HG02981 (cell line): ENCODE measurements at regions not wholly inside any gene's neighbourhood (a gene's known extent, or its start where the extent isn't known, plus 50 kb on each side); places are given as distances from the start of the nearest gene placed in this dataset.
A peak's percentile ranks its signal among the peaks of the same experiment; 100 is the strongest.
"Not testable (repeated sequence)": the region's sequence is repeated elsewhere in the genome, so short reads cannot be mapped to it uniquely, and the experiment has no call there.

Experiments
- ATAC-seq: cut with Tn5 transposase; IDR thresholded peaks from one replicate; pipeline ENCODE4 v1.9.1; 2021; ENCODE audit warnings: mild to moderate bottlenecking, moderate library complexity; ENCODE audit not compliant: unreplicated experiment

DNA sequence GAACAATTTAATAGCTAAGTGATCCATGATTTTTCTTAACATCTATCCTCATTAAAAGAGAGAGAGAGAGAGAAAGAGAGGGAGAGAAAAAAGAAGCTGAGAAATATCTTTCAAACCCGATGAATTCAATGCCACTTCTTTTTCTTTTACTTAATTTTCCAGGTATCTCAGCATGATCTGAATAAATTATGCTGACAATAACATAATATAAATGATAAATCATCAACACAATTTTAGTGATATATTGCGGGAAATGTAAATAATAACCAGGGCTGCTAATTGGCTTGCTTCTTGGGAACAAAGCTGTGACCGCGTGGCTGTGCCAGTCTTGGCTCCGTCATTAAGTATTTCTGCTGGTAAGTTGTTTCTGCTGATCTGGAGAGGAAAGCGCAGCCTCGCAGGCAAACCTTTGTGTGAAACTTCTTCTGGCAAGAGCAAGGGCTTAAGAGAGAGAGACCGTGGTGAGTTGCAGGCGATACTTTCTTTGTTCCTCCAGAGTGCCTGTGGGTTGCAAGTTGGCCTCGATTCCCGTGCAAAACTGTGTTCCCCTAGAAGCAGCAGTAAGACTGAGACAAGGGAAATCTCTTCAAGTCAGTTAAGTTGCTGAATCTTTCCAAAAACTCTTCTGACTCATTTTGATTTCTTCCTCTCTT, 489.1 kb upstream of the TSHZ3 start:
- ATAC-seq: no peak

DNA sequence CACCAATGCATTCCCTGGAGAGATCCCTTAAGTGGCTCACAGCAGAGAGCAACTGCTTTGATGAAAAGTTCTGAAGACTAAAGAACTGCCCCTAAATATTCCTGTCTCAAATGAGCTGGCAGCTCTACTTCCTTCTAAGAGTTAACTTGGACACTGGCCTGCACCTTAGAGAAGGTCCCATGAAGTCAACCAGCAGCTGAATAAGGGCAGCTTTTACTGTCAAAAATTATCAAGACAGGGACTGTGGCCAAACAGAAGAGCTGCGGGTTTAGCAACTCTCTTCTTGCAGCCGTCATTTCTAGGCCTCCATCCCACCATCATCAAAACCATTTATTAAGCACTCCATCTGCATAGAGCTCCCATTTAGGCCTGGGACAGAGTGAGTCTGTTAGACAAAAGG, 491.1 kb upstream of the TSHZ3 start:
- no peak for ATAC-seq

DNA sequence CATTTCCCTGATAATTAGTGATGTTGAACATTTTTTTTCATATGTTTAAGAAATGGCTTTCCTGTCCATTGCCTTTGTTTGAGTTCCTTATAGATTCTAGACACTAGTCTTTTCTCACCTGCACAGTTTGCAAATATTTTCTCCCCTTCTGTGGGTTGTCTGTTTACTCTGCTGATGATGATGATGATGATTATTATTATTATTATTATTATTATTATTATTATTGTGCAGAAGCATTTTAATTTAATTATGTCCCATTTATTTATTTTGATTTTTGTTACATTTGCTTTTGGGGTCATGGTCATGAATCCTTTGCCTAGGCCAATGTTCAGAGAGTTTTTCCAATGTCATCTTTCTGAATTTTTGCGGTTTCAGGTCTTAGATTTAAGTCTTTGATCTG, 492.5 kb upstream of the TSHZ3 start:
- no peak for ATAC-seq

DNA sequence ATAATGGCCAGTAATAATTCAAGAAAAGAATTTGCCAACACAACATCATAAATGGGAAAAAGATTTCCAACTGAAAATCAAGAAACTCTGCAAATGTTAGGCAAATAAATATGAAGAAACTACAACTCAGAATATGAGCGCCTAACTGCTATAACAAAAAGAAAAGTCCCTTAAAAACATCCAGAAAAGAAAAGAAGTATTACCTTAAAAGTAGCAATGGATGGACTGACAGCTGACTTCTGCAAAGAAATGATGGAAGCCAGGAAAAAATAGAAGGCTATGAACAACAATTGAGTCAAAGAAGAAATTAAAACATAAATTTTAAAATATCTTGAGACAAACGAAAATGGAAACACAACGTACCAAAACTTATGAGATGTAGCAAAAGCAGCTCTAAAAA, 482.3 kb upstream of the ZNF507 start:
- no peak for ATAC-seq

DNA sequence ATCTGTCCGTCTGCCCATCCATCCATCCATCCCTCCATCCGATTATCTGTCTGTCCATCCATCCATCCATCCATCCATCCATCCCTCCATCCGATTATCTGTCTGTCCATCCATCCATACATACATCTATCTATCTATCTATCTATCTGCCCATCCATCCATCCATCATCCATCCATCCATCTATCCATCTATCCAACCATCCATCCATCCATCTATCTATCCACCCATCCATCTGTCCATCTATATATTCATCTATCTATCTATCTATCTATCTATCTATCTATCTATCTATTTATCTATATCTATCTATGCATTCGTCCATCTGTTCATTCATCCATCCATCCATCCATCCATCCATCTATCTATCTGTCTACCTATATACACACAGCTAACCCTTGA, 471.1 kb upstream of the ZNF507 start:
- no peak for ATAC-seq

DNA sequence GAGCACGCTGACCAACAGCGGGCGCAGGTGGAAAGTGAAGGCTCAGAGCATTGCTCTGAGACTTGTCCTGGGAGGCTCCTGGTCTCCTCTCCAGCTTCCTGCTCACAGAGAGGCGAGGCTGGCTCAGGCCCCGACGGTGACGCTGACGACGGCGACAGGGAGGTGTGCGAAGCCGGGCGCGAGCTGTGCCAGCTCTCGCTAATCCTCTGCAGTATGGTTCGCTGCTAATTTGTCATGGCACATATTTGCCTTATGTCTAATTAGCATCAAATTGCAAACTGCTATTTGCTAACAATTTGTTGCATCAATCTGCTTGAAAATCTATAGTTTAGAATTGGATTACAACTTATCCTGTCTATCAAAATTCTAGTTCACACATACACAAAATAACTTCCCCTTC, 469.8 kb upstream of the ZNF507 start:
- no peak for ATAC-seq

DNA sequence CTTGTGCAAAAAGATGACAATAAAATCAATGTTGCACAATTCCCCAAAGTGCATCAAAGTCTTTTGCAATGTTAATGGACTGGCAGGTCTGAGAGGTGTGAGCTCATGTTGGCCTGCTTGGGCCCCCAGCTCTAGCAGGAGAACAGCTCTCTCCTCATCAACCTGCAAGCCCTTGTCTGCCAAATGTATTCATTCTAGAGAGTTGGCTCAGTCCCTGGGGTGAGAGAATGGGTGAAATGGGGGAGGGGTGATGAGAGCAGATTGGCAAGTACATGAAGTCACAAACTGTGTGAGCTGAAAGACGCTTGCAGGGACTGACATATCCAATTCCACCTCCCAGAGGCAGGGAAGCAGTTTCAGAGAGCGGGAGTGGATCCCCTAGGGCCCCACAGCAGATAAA, 465.1 kb upstream of the ZNF507 start:
- ATAC-seq: no peak

DNA sequence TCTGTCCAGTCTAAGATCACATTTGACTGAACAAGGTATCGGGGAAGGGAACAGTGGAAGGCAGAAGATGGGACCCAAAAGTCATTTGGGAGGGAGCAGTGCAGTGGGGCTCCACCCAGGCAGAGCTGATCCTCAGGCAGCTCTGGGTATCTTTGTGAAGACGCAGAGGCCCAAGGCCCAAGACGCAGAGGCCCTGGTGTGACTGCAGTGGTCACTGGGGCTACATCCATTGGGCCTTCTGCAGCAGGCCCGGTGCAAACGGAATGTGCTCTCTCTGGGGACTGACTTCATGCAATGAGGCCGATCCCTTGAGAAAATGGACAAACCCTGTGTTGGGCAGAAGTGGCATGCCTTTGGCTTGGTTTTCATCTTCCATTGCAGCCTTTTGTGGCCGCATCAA, 463.4 kb upstream of the ZNF507 start:
- no peak for ATAC-seq

DNA sequence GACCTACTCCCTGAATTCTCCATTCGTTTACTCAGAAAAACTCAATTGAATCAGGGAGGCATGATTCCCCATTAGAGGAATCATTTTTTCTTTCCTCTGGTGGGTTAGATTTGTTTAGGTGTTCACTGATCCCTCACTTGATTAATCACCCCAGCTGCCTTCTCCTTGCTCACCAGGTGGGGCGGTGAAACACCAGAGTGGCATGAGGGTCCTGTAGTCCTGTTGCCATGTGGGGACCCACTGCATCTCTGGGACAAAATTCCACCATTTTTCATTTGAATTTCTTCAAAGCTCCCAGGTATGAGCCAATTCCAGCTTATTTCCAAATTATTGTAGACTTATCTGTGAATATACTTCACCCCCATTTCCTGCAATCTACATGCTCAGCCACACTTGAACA, 462.7 kb upstream of the ZNF507 start:
- no peak for ATAC-seq

DNA sequence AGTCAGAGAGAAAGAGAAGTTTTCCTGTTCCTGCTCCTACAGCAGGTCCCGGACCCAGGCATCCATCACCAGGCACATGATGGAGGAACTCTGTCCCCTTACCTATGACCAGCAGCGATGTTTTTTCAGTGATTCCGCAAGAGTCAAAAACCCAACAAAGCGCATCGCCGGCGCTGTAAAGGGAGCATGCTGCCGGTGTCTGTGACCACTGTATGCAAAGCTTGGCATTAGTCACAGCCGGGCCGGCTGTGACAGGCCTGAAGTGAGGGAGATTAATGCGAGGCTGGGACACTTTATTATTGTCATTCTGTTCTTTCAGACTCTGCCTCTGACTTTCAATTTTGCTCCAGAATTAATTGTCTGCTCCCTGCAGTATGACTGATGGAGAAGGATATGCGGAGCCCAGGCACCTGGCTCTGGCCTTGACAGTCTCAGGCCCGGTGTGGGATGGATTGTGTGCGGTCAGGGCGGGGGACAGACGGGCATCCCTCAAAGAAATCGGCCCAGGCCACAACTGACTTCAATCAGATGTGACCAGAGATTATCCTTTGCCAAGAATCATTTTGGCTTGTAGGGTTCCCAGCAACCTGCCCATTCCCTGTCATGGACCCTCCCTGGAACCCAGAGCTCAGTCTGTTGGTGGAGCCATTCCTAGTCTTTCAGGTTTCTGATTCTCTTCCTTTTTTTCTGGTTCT, 462.0 kb upstream of the ZNF507 start:
- ATAC-seq: no peak

DNA sequence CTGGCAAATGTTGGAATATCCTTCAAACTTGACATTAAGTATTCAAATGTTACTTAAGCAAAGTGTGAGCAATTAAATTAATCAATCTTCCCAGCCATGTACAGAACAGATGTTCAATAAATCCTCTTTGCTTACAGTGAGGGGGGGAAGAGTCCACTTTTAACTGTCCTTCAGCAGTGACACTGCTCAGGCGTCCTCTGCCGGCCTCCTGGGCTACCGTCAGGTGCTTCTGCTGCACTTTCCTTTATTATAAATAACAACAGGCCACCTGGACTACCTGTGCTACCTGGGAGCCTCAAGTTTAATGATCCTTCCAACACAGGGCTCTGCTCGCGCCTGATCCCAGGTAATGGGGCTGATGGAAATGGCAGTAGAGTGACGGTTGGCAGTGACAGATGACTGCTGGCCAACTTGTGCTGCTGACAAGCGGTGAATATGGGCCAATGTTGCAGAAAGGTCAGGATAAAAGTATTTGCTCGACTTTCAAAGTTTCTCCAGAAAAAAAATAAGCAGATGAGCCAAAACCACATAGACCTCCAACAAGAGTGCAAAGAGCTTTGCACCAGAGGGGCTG, 460.0 kb upstream of the ZNF507 start:
- ATAC-seq: no peak

DNA sequence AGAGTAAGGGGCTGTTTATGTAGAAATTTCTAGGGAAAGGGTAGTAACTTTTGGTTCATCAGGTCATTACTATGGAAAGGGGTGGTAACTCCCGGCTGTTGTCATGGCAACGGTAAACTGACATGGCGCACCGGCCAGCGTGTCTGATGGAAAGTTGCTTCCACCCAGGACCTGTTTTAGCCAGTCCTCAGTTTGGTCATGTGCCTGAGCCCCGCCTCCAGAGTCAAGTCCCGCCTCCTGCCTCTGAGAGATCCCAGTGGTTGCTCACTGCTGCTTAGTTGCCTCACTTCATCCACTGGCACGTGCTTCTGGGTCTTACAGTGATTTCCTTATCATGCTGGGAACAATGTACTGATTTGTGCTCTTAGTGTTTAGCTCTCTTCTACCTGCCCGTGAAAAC, 455.2 kb upstream of the ZNF507 start:
- no peak for ATAC-seq

DNA sequence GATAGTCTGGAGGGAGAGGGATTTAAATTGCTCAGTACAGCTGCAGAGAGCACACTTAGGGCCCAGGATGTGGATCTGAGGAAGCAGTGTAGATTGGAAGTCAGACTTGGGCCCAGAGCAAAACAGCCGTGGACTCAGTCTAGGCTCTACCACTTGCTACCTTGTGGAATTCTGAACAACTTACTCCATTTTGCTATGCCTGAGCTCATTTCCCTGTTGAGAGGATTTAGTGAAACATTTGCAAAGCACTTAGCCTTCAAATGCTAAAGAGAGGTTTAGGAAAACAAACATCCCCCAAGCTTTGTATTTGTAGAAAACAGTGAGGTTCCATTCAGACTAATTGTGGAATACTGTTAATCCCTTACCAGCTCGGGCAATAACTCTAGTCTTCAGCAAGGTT, 453.4 kb upstream of the ZNF507 start:
- no peak for ATAC-seq

DNA sequence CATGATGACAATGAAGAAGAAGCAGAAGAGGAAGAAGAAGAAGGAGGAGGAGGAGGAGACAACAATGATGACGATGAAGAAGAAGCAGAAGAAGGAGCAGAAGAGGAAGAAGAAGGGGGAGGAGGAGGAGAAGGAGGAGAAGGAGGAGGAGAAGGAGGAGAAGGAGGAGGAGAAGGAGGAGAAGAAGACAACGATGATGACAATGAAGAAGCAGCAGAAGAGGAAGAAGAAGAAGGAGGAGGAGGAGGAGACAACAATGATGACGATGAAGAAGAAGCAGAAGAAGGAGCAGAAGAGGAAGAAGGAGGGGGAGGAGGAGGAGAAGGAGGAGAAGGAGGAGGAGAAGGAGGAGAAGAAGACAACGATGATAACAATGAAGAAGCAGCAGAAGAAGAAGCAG, 451.9 kb upstream of the ZNF507 start:
- not testable (repeated sequence) for ATAC-seq

DNA sequence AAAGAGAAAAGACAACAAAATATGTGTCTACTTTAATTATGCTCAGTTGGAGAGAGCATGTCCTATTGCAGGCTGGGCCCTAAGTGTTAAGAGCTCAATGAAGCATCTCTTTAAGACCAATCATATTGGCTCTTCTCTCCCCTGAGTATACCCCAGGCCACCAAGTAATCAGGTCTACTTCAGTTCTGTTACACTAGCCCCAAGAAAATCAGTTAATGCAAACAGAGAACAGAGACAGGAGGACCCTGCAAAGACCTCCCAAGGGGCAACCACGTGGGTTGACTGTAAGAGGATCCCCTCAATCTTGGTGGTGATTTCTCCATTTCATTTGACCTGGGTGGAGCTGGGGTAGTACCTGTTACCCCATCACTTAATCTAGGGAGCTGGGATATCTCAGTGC, 451.0 kb upstream of the ZNF507 start:
- no peak for ATAC-seq

DNA sequence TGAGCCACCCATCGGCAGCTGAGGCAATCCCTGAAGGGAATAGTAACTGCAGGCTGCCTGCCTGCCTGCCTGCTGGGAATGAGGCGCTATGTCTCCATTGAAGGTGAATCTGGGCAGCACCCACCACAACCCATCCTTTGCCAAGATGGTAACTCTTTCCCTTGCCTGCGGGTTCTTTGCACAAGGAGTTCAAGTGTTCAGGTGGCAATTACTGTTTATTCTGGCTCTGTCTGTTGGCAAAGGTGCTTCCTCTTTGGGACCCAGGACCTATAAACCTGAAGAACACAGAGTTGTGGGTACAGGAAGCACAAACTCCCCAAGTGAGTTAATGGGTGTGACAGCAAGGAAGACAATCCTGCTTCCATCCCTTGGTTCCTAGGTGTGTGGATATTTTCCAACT, 448.1 kb upstream of the ZNF507 start:
- no peak for ATAC-seq

DNA sequence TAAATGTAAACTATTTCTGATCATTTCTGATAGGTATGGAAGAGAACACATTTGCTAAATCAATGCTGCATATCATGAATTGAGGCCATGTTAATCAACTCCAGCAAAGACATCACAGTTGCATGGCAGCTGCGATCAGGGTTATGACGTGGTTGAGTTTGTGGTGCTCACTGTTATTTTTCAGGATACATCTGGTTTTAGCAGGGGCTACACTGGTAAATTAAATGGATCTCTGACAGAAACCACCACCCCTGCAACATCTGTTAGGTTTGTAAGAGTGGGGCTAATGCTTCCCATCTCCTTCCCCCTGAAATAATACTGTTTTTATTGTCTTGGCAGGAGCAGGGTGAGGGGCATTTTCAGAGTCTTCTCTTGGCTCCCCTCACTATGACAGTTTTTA, 444.4 kb upstream of the ZNF507 start:
- no peak for ATAC-seq

DNA sequence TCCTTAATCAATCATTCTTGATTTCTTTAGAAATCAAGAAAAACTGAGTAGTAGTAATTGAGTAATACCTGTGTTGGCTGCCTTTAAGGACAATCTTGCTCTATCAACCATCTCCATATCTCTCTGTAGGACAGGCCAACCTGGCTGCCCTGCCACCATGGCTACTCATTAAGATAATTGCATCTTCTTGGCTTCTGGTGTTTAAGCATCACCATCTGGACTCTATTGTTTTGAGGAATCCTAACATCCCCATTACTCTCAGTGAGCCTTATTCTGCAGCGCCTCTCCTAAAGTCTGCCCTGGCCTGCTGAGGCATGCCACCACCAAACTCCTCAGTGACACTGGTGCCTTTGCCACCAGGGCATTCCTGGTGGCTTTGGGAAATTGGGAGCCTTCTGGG, 442.6 kb upstream of the ZNF507 start:
- ATAC-seq: no peak

DNA sequence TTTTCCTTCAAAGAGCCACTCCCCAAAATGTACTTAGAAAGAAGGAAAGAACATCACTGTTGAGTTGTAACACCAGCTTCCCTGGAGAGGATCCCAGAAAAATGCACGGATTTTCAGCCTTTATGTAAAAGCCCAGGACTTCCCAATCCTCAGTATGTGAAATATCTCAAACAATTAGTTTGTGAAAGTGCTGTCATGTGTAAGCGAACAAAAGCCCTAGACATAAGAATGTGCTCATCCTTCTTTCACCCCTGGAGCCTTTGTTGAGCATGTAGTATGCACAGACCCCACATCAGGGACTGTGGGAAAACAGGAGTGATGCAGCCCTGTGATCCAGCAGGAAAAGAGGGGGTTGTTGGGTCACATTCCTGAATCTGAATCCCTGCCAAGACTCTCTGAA, 441.4 kb upstream of the ZNF507 start:
- ATAC-seq: no peak

DNA sequence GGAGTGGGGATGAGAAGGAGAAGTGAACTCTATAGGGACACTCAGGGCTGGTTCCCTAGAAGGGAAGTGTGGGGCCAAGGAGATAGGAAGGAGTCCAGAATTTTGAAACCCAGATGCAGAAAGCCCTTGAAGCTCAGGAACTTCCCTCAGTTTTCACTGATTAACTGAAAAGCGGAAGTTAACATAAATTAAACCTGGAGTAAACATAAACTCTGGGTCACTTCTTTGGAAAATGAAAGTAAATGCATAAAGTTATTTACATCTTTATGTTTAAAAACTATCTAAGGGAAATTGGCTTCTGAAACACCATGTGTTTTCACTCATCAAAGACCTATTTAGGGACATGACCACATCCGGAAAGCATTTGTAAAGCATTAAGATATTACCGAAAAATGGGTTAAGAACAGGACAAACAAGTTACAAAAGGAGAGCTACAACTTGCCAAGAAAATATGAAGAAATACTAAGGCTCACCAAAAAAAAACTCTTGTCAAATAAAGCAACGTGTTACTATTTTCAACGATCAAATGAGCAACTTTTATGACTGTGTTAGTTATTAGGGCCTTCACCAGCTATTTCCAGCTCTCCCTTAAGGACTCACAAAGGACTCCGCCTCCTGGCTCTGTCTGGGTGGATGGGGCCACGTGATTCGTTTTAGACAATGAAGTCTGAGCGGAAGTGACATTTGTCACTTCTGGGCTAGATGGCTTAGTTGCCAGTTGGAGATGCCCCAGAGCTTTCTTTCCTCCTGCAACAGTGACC, 439.1 kb upstream of the ZNF507 start:
- ATAC-seq: peak; percentile 66

DNA sequence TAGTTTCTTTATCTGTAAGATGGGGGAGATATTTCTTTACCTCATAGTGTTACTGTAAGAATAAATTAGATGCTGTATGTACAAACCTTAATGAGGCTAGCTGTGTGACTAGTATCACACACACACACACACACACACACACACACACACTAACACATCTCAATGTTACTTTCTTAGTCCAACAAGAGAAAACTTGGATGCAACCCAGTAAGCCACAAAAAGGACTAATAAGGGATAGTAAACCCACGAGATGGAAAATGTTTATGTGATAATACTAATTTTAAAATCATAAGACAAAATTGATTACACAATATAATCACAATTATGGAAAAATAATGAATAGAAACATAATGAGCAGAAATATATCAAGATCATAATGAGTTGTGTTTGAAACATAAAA, 437.7 kb upstream of the ZNF507 start:
- no peak for ATAC-seq

DNA sequence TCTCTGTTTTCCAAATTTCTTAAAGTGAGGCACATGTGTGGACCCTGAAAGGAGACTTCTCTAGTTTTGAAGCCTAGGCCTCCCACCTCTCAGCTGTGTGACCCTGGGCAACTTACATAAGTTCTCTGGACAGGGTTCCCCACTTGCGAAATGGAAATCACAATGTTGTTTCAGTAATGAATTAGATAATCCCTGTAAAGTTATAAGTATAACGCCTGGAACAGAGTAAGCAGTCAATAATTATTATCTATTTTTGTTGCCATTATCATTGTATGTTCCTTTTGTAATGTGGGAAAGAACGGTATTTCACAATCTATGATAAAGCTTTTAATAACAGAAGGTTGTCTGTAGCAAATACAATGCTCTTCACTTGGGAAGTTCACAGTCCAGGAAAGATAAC, 437.3 kb upstream of the ZNF507 start:
- ATAC-seq: no peak
